Cardiac muscle cell (in vitro differentiated cells and primary cell): ENCODE measurements at regions not wholly inside any gene's neighbourhood (a gene's known extent, or its start where the extent isn't known, plus 50 kb on each side); places are given as distances from the start of the nearest gene placed in this dataset.

Experiments used
- DNase-seq, 2 donors: peaks; one replicate each; pipeline versions ENCODE4 v3.0.0 to v3.0.0-alpha.2; 2010 to 2017; ENCODE audit warnings: low read depth in 1 of 2, low spot score in 1 of 2
- H3K27ac ChIP-seq: fragments of 200-600 bp; sonication (generic); 2 replicates; pipeline ENCODE4 v1.5.1; 2016
- H3K27me3 ChIP-seq: fragments of 200-600 bp; sonication (generic); 2 replicates; pipeline ENCODE4 v1.6.0; 2016; ENCODE audit warnings: control low read depth
- H3K36me3 ChIP-seq: fragments of 200-600 bp; sonication (generic); 2 replicates; pipeline ENCODE4 v1.5.1; 2016; ENCODE audit warnings: control low read depth
- H3K4me1 ChIP-seq: fragments of 200-600 bp; sonication (generic); 2 replicates; pipeline ENCODE4 v1.8.1; 2017; ENCODE audit warnings: low read depth, mild to moderate bottlenecking, mixed run types
- H3K4me3 ChIP-seq: fragments of 200-600 bp; sonication (generic); 2 replicates; pipeline ENCODE4 v1.5.1; 2016; ENCODE audit warnings: mild to moderate bottlenecking
- H3K9me3 ChIP-seq: fragments of 200-600 bp; sonication (generic); 2 replicates; pipeline ENCODE4 v1.5.1; 2017; ENCODE audit warnings: low read depth, mild to moderate bottlenecking, control low read depth
- TF ChIP-seq, protein P1 (sequence below): IDR thresholded peaks from 2 replicates; pipeline ENCODE4 v1.5.1; 2012; ENCODE audit warnings: low read depth, mild to moderate bottlenecking, low read length

DNA sequence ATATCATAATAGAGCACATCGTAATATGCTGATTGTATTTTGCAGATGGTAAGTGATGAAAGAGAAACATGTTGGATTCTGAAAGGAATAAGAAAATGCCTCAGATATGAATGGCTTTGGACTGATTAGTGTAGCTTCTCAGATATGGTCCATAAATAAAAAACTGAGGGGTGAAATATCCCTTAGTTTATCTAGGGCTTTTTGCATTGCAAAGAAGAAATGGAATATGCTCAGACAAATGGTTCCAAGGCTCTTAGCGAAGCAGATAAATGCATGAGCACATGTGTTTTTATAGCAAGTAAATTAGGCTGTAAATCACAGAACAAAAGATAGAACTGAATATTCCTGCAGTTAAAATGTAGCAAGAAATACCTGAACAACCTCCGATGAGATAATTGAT, 820.9 kb upstream of the GRM7 start:
- TF ChIP-seq, protein P1, sequence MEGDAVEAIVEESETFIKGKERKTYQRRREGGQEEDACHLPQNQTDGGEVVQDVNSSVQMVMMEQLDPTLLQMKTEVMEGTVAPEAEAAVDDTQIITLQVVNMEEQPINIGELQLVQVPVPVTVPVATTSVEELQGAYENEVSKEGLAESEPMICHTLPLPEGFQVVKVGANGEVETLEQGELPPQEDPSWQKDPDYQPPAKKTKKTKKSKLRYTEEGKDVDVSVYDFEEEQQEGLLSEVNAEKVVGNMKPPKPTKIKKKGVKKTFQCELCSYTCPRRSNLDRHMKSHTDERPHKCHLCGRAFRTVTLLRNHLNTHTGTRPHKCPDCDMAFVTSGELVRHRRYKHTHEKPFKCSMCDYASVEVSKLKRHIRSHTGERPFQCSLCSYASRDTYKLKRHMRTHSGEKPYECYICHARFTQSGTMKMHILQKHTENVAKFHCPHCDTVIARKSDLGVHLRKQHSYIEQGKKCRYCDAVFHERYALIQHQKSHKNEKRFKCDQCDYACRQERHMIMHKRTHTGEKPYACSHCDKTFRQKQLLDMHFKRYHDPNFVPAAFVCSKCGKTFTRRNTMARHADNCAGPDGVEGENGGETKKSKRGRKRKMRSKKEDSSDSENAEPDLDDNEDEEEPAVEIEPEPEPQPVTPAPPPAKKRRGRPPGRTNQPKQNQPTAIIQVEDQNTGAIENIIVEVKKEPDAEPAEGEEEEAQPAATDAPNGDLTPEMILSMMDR: no peak
- Histone ChIP-seq H3K27me3 (no peaks in the 10 kb centered on the region), H3K9me3 (no peaks in the 10 kb centered on the region), H3K4me1 (no peaks in the 10 kb centered on the region), H3K27ac (no peak overlapping the region), H3K4me3 (no peak overlapping the region), H3K36me3 (no peaks in the 10 kb centered on the region)
- no peak for DNase-seq

DNA sequence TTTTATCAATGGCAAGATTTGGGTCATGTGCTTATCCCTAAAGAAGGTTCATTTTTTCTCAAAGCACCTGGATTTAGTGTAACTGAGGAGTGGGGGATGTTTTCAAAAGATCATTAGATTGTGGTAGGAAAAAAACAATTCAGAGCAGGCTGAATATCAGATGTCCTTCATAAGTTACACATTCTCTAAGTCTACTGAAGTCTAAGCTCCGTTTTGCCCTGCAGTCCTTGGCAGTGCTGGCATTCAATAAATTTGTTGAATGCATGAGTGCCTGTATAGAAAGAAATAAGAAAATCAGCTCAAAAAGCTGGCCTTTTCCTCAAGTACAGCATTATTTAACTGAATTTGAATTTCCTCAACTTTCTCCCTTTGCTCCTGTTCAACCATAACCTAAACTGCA, 819.0 kb upstream of the GRM7 start:
- Histone ChIP-seq H3K36me3 (no peaks in the 10 kb centered on the region), H3K27me3 (no peaks in the 10 kb centered on the region), H3K4me3 (no peak overlapping the region), H3K4me1 (no peaks in the 10 kb centered on the region), H3K9me3 (no peaks in the 10 kb centered on the region), H3K27ac (no peak overlapping the region)
- DNase-seq: no peak
- TF ChIP-seq, protein P1: no peak

DNA sequence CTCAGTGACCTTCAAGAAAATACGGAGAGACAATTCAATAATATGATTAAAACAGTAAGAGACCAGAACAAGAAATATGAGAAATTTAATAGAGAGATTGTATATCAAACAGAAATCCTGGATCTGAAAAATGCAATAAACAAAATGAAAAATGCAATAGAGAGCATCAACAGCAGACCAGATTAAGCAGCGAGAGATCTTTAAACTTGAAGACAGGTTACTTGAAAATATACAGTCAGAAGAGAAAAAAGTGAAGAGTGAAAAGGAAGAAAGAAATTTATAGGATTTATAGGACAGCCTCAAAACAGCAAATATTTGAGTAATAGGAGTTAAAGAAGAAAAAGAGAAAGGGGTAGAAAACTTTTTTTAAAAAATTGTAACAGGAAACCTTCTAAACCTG, 813.9 kb upstream of the GRM7 start:
- Histone ChIP-seq H3K4me3 (no peak overlapping the region), H3K9me3 (no peaks in the 10 kb centered on the region), H3K27ac (no peak overlapping the region), H3K4me1 (no peaks in the 10 kb centered on the region), H3K27me3 (no peaks in the 10 kb centered on the region), H3K36me3 (no peaks in the 10 kb centered on the region)
- TF ChIP-seq, protein P1: no peak
- no peak for DNase-seq

DNA sequence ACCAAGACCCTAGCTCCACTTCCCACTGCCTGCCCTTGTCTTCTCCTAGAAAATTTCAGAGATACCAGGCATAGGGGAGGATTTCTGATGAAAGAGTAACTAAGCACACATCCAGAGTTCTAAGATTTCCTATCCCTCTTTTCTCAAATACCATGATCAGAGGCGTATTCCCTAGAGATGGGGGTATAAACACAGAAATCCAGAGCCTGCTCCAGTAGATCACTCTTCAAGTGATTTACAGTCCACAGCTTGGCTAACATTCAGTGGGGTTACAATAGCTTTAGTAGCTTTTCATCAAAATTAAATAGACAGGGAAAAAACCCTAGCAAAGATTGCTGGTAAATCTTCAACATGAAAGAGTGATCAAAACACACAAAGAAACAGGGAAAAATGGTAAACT, 800.7 kb upstream of the GRM7 start:
- no peaks in the 10 kb centered on the region for H3K4me1 ChIP-seq
- DNase-seq: no peak
- H3K9me3 ChIP-seq: no peaks in the 10 kb centered on the region
- H3K4me3 ChIP-seq: no peak overlapping the region
- no peaks in the 10 kb centered on the region for H3K27me3 ChIP-seq
- TF ChIP-seq, protein P1: no peak
- H3K27ac ChIP-seq: no peak overlapping the region
- H3K36me3 ChIP-seq: no peaks in the 10 kb centered on the region

DNA sequence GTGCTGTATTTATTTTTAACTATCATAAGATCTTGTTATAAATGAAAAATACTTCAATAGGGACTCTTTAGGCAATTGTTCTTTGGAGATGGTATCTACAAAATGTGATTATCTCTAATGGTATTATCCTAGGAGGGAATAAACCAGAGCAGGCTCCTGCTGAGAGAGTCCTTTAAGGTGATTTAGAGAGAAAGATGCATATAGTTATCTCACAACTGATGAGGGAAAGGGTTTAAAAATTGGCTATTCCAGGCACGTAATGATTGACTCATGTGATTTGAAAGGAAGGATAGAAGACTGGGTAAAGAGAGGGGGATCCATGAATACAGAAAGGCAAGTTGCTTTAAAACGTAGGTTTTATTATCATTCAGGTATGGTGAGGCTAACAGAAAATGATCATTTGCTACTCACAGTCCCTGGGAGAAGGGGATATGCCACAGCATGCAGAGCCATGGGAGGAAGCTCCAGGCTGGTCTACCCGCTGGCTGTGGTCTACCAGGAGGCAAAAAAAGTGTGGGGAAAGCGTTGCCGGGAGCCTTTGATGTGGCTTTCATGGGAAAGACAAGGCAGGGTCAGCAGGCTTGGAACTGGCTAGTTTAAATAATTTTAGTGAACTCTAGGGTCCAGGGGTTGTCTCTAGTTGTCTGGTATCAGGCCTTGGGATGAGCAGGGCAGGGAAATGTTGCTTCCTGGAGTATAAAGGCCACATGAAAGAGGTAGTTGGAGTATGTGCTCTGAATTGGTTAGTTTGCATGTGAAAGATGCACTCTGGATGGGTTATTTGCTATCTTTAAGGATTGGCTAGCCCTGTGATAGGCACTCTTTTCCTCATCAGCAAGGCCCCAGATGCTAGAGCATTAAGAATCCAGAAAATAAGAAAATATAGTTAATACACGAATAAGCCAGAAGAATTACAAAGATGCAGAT, 798.4 kb upstream of the GRM7 start:
- no peak for DNase-seq
- H3K27ac ChIP-seq: no peak overlapping the region
- H3K4me1 ChIP-seq: no peaks in the 10 kb centered on the region
- no peaks in the 10 kb centered on the region for H3K36me3 ChIP-seq
- H3K9me3 ChIP-seq: no peaks in the 10 kb centered on the region
- TF ChIP-seq, protein P1: no peak
- H3K4me3 ChIP-seq: no peak overlapping the region
- no peaks in the 10 kb centered on the region for H3K27me3 ChIP-seq
